Neural cell (in vitro differentiated cells): ENCODE measurements at regions not wholly inside any gene's neighbourhood (a gene's known extent, or its start where the extent isn't known, plus 50 kb on each side); places are given as distances from the start of the nearest gene placed in this dataset.

Experiments
- H2AFZ ChIP-seq: fragments of 200-600, 300-800 bp; sonication (generic), shearing (Covaris generic); 2 replicates; pipeline ENCODE4 v1.6.0; 2014; ENCODE audit warnings: low read depth, mild to moderate bottlenecking, antibody characterized with exemption, low read length, moderate library complexity
- H3F3A ChIP-seq: fragments of 200-600 bp; shearing (Covaris generic); 2 replicates; pipeline ENCODE4 v1.6.1; 2016; ENCODE audit warnings: mild to moderate bottlenecking, moderate library complexity, mixed read lengths, antibody characterized with exemption, low read length; ENCODE audit not compliant: insufficient read depth, poor library complexity, severe bottlenecking
- H3K27ac ChIP-seq: fragments of 200-600, 300-800 bp; sonication (generic), shearing (Covaris generic); 2 replicates; pipeline ENCODE4 v1.5.1; 2014; ENCODE audit warnings: mild to moderate bottlenecking, low read length, moderate library complexity
- H3K27me3 ChIP-seq: fragments of 300-800, 200-600 bp; sonication (generic), shearing (Covaris generic); 2 replicates; pipeline ENCODE4 v1.6.0; 2014; ENCODE audit warnings: mild to moderate bottlenecking, low read depth, low read length, moderate library complexity; ENCODE audit not compliant: insufficient read depth
- H3K36me3 ChIP-seq: fragments of 300-800, 200-600 bp; sonication (generic), shearing (Covaris generic); 2 replicates; pipeline ENCODE4 v1.5.1; 2014; ENCODE audit warnings: mild to moderate bottlenecking, antibody characterized with exemption, low read length, moderate library complexity; ENCODE audit not compliant: insufficient read depth
- H3K4me2 ChIP-seq: fragments of 300-800, 200-600 bp; sonication (generic), shearing (Covaris generic); 2 replicates; pipeline ENCODE4 v1.6.0; 2014; ENCODE audit warnings: mild to moderate bottlenecking, low read length
- H3K4me3 ChIP-seq: fragments of 300-800, 200-600 bp; sonication (generic), shearing (Covaris generic); 2 replicates; pipeline ENCODE4 v1.5.1; 2014; ENCODE audit warnings: mild to moderate bottlenecking, low read length, moderate library complexity
- H3K79me2 ChIP-seq: fragments of 200-600 bp; shearing (Covaris generic); replicated peaks from 2 replicates; pipeline ENCODE4 v1.6.0; 2014; ENCODE audit warnings: mild to moderate bottlenecking, low read length, moderate library complexity; ENCODE audit not compliant: insufficient read depth
- H3K9ac ChIP-seq: fragments of 300-800, 200-600 bp; sonication (generic), shearing (Covaris generic); 2 replicates; pipeline ENCODE4 v1.6.1; 2016; ENCODE audit warnings: mild to moderate bottlenecking, low read length, mixed read lengths
- H3K9me2 ChIP-seq: fragments of 200-600 bp; shearing (Covaris generic); 2 replicates; pipeline ENCODE4 v1.6.1; 2016; ENCODE audit warnings: mild to moderate bottlenecking, low read length, mixed read lengths; ENCODE audit not compliant: insufficient read depth
- H3K9me3 ChIP-seq: fragments of 200-600, 300-800 bp; sonication (generic), shearing (Covaris generic); 2 replicates; pipeline ENCODE4 v1.6.1; 2016; ENCODE audit warnings: mild to moderate bottlenecking, mixed run types, low read length, moderate library complexity, mixed read lengths
- H4K20me1 ChIP-seq: fragments of 200-600 bp; shearing (Covaris generic); 2 replicates; pipeline ENCODE4 v1.6.1; 2016; ENCODE audit warnings: mild to moderate bottlenecking, mixed run types; ENCODE audit not compliant: insufficient read depth
- CTCF ChIP-seq: fragments of 450-650 bp; IDR thresholded peaks from 2 replicates; pipeline ENCODE4 v1.5.1; 2014; ENCODE audit warnings: antibody characterized with exemption, mild to moderate bottlenecking, moderate library complexity; ENCODE audit not compliant: poor library complexity, severe bottlenecking
- EP300 ChIP-seq: fragments of 450-650 bp; conservative IDR thresholded peaks from 2 replicates; pipeline ENCODE4 v1.6.1; 2014; ENCODE audit warnings: antibody characterized with exemption, mild to moderate bottlenecking, moderate library complexity; ENCODE audit not compliant: poor library complexity, severe bottlenecking
- EZH2 ChIP-seq: fragments of 200-600, 300-800 bp; shearing (Covaris generic), sonication (generic); IDR thresholded peaks from 2 replicates; pipeline ENCODE4 v1.6.1; 2014; ENCODE audit warnings: antibody characterized with exemption, low read length, borderline replicate concordance, mild to moderate bottlenecking; ENCODE audit not compliant: insufficient read depth, poor library complexity, severe bottlenecking
- MXI1 ChIP-seq: fragments of 450-650 bp; conservative IDR thresholded peaks from 2 replicates; pipeline ENCODE4 v1.6.1; 2014; ENCODE audit warnings: antibody characterized with exemption, mild to moderate bottlenecking; ENCODE audit not compliant: poor library complexity, severe bottlenecking
- POLR2AphosphoS5 ChIP-seq: IDR thresholded peaks from 2 replicates; pipeline ENCODE4 v1.6.1; 2012
- RAD21 ChIP-seq: fragments of 450-650 bp; conservative IDR thresholded peaks from 2 replicates; pipeline ENCODE4 v1.6.1; 2014; ENCODE audit warnings: antibody characterized with exemption, mild to moderate bottlenecking, moderate library complexity
- REST ChIP-seq: IDR thresholded peaks from 2 replicates; pipeline ENCODE4 v1.6.1; 2012; ENCODE audit warnings: borderline replicate concordance
- SMC3 ChIP-seq: fragments of 450-650 bp; conservative IDR thresholded peaks from 2 replicates; pipeline ENCODE4 v1.6.1; 2014; ENCODE audit warnings: antibody characterized with exemption, mild to moderate bottlenecking, moderate library complexity; ENCODE audit not compliant: poor library complexity
- TAF1 ChIP-seq: IDR thresholded peaks from 2 replicates; pipeline ENCODE4 v1.6.1; 2012; ENCODE audit warnings: low read depth

- no peak overlapping the region for H3K4me3 ChIP-seq
- H3K79me2 ChIP-seq, result no peaks in the 10 kb centered on the region
- no peak overlapping the region for H3K27ac ChIP-seq
- no peaks in the 10 kb centered on the region for H4K20me1 ChIP-seq
- H3K36me3 ChIP-seq, result no peaks in the 10 kb centered on the region
- no peak overlapping the region for H2AFZ ChIP-seq
- H3F3A ChIP-seq, result no peaks in the 10 kb centered on the region
- TF ChIP-seq SMC3 (no peak), EP300 (no peak), TAF1 (no peak), CTCF (no peak), EZH2 (no peak), MXI1 (no peak), RAD21 (no peak), REST (no peak), POLR2AphosphoS5 (no peak)
- no peak overlapping the region for H3K4me2 ChIP-seq
- no peak overlapping the region for H3K9ac ChIP-seq
- H3K27me3 ChIP-seq, result no peaks in the 10 kb centered on the region
- no peaks in the 10 kb centered on the region for H3K9me3 ChIP-seq
- H3K9me2 ChIP-seq, result no peaks in the 10 kb centered on the region
Observed at GRCh38 chr7:33736521-33737221, 168.7 kb upstream of the BMPER start.

- Histone ChIP-seq H3K36me3 (no peaks in the 10 kb centered on the region), H3K9me3 (no peaks in the 10 kb centered on the region), H3K27me3 (no peaks in the 10 kb centered on the region), H3K4me3 (no peak overlapping the region), H3K79me2 (no peaks in the 10 kb centered on the region), H3K9ac (no peak overlapping the region), H4K20me1 (no peaks in the 10 kb centered on the region), H2AFZ (no peak overlapping the region), H3F3A (no peaks in the 10 kb centered on the region), H3K9me2 (no peaks in the 10 kb centered on the region), H3K4me2 (no peak overlapping the region), H3K27ac (no peak overlapping the region)
- TF ChIP-seq RAD21 (no peak), CTCF (no peak), EZH2 (no peak), REST (no peak), POLR2AphosphoS5 (no peak), TAF1 (no peak), SMC3 (no peak), MXI1 (no peak), EP300 (no peak)
Observed at GRCh38 chr7:33738260-33738935, 166.9 kb upstream of the BMPER start.
